Ovary (tissue), 3 donors: ENCODE measurements at regions not wholly inside any gene's neighbourhood (a gene's known extent, or its start where the extent isn't known, plus 50 kb on each side); places are given as distances from the start of the nearest gene placed in this dataset.

ENCODE experiments used
- CTCF ChIP-seq, 3 donors: fragments of 450-650 bp in 2 of 3; fragments of 200-600 bp in 1 of 3; IDR thresholded peaks; one replicate each; pipeline versions ENCODE4 v1.5.1 to v1.8.0; 2016 to 2022; ENCODE audit warnings: antibody characterized with exemption in 3 of 3, mild to moderate bottlenecking in 1 of 3
- POLR2A ChIP-seq: fragments of 450-650 bp; IDR thresholded peaks from one replicate; pipeline ENCODE4 v1.6.1; 2017; ENCODE audit warnings: antibody characterized with exemption, mild to moderate bottlenecking, moderate library complexity
- donor health status: DM: no; HTN: no; CAD: no.

GRCh38 chr11:27864091-27864491 lies 163.8 kb upstream of the BDNF start:
- TF ChIP-seq CTCF (IDR thresholded peaks at IDR 0.05) (no peak), POLR2A (no peak)
